ENCODE measurements at regions not wholly inside any gene's neighbourhood (a gene's known extent, or its start where the extent isn't known, plus 50 kb on each side); places are given as distances from the start of the nearest gene placed in this dataset.

DNA sequence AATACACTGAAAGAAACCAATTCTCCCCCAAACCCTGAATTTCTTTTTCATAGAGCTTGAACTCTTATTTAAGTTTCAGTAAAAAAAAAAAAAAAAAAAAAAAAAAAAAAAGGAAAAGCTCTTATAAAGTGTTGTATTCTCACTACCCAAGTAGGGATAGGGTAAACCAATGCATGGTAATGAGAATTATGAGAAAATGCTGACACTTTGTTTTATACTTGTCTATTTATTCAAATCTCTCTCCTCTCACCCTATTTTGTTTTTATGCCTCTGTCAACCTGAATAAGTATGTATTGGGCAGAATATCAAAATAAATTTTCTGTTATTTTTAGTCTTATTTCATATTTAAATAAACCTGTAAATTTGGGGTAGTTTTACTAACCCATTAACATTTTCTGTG is 181.9 kb downstream of the GJA1 start:
- no peaks in the 10 kb centered on the region for H3K4me1 ChIP-seq (ENCODE audit: control insufficient read depth, low read length)
- no peak overlapping the region for H3K27ac ChIP-seq (ENCODE audit: low read depth, low read length)
- TF ChIP-seq, protein P1, sequence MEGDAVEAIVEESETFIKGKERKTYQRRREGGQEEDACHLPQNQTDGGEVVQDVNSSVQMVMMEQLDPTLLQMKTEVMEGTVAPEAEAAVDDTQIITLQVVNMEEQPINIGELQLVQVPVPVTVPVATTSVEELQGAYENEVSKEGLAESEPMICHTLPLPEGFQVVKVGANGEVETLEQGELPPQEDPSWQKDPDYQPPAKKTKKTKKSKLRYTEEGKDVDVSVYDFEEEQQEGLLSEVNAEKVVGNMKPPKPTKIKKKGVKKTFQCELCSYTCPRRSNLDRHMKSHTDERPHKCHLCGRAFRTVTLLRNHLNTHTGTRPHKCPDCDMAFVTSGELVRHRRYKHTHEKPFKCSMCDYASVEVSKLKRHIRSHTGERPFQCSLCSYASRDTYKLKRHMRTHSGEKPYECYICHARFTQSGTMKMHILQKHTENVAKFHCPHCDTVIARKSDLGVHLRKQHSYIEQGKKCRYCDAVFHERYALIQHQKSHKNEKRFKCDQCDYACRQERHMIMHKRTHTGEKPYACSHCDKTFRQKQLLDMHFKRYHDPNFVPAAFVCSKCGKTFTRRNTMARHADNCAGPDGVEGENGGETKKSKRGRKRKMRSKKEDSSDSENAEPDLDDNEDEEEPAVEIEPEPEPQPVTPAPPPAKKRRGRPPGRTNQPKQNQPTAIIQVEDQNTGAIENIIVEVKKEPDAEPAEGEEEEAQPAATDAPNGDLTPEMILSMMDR (IDR thresholded peaks at IDR 0.05; ENCODE audit: low read depth, low read length, poor library complexity, severe bottlenecking): no peak
- TF ChIP-seq EZH2phosphoT487 (IDR thresholded peaks at IDR 0.05; ENCODE audit: borderline replicate concordance, low read length): no peak
- no peaks in the 10 kb centered on the region for H3K27me3 ChIP-seq (ENCODE audit: control insufficient read depth, low read length)
- H3K4me2 ChIP-seq (ENCODE audit: low read length): no peak overlapping the region
- H3K9me3 ChIP-seq (ENCODE audit: control insufficient read depth, insufficient read depth, low read length): no peaks in the 10 kb centered on the region
- no peaks in the 10 kb centered on the region for H3F3A ChIP-seq (ENCODE audit: control insufficient read depth, insufficient read depth)
- no peaks in the 10 kb centered on the region for H4K20me1 ChIP-seq (ENCODE audit: control insufficient read depth, insufficient read depth, low read depth, low read length)
- H3K79me2 ChIP-seq (ENCODE audit: control insufficient read depth, low read length): no peaks in the 10 kb centered on the region
- H3K4me3 ChIP-seq (ENCODE audit: low read length): no peak overlapping the region
- no peaks in the 10 kb centered on the region for H3K36me3 ChIP-seq (ENCODE audit: control insufficient read depth, low read length)
- H3K9me2 ChIP-seq (replicated peaks; ENCODE audit: control insufficient read depth, low read length): no peaks in the 10 kb centered on the region

DNA sequence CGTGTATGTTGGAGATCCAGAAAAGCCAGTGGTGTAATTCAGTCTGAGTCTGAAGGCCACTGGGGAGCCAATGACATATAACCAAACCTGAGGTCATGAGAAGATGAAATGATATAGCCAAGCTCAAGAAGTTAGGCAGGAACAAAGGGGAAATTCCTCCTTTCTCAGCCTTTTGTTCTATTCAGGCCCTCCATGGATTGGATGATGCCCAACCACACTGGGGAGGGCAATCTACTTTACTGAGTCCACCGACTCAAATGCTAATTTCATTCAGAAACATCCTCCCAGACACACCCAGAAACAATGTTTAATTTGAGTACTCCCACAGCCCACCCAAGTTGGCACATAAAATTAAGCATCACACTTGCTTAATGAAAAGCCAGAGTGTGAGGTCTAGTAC is 183.6 kb downstream of the GJA1 start:
- TF ChIP-seq, protein P1 (IDR thresholded peaks at IDR 0.05; ENCODE audit: low read depth, low read length, poor library complexity, severe bottlenecking): no peak
- no peak for TF ChIP-seq EZH2phosphoT487 (IDR thresholded peaks at IDR 0.05; ENCODE audit: borderline replicate concordance, low read length)
- H3K36me3 ChIP-seq (ENCODE audit: control insufficient read depth, low read length): no peaks in the 10 kb centered on the region
- no peak overlapping the region for H3K27ac ChIP-seq (ENCODE audit: low read depth, low read length)
- H3K4me3 ChIP-seq (ENCODE audit: low read length): no peak overlapping the region
- no peaks in the 10 kb centered on the region for H3K9me3 ChIP-seq (ENCODE audit: control insufficient read depth, insufficient read depth, low read length)
- H4K20me1 ChIP-seq (ENCODE audit: control insufficient read depth, insufficient read depth, low read depth, low read length): no peaks in the 10 kb centered on the region
- no peaks in the 10 kb centered on the region for H3K27me3 ChIP-seq (ENCODE audit: control insufficient read depth, low read length)
- H3F3A ChIP-seq (ENCODE audit: control insufficient read depth, insufficient read depth): no peaks in the 10 kb centered on the region
- no peaks in the 10 kb centered on the region for H3K9me2 ChIP-seq (replicated peaks; ENCODE audit: control insufficient read depth, low read length)
- no peaks in the 10 kb centered on the region for H3K79me2 ChIP-seq (ENCODE audit: control insufficient read depth, low read length)
- H3K4me2 ChIP-seq (ENCODE audit: low read length): no peak overlapping the region
- H3K4me1 ChIP-seq (ENCODE audit: control insufficient read depth, low read length): no peaks in the 10 kb centered on the region

DNA sequence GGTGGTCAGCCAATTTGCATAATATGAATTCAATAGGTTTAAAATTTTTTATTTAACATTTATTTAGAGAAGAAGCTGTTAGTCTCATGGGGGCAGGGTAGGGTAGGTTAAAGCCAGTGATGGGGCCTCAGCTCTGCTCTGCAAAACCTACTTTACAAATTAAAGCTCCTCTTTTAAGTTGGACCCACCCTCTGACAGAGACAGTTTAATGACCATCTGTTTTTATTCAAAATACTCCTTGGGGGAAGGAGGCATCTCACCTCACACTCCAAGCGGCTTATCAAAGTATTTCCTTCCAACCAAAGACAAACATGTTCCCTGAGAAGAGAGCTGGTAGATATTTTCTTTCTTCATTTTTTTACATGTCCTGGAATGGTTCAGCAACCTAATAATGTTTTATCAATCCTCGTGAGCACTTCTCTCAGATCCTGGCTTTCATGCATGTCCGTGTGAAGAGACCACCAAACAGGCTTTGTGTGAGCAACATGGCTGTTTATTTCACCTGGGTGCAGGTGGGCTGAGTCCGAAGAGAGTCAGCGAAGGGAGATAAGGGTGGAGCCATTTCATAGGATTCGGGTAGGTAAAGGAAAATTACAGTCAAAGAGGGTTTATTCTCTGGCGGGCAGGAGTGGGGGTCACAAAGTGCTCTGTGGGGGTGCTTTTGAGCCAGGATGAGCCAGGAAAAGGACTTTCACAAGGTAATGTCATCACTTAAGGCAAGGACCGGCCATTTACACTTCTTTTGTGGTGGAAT is 184.7 kb downstream of the GJA1 start:
- no peaks in the 10 kb centered on the region for H3K36me3 ChIP-seq (ENCODE audit: control insufficient read depth, low read length)
- no peaks in the 10 kb centered on the region for H3K9me3 ChIP-seq (ENCODE audit: control insufficient read depth, insufficient read depth, low read length)
- no peaks in the 10 kb centered on the region for H3K4me1 ChIP-seq (ENCODE audit: control insufficient read depth, low read length)
- TF ChIP-seq, protein P1 (IDR thresholded peaks at IDR 0.05; ENCODE audit: low read depth, low read length, poor library complexity, severe bottlenecking): no peak
- no peak for TF ChIP-seq EZH2phosphoT487 (IDR thresholded peaks at IDR 0.05; ENCODE audit: borderline replicate concordance, low read length)
- no peaks in the 10 kb centered on the region for H3F3A ChIP-seq (ENCODE audit: control insufficient read depth, insufficient read depth)
- no peak overlapping the region for H3K4me3 ChIP-seq (ENCODE audit: low read length)
- H3K4me2 ChIP-seq (ENCODE audit: low read length): no peak overlapping the region
- no peaks in the 10 kb centered on the region for H3K9me2 ChIP-seq (replicated peaks; ENCODE audit: control insufficient read depth, low read length)
- H3K79me2 ChIP-seq (ENCODE audit: control insufficient read depth, low read length): no peaks in the 10 kb centered on the region
- H3K27ac ChIP-seq (ENCODE audit: low read depth, low read length): no peak overlapping the region
- H3K27me3 ChIP-seq (ENCODE audit: control insufficient read depth, low read length): no peaks in the 10 kb centered on the region
- H4K20me1 ChIP-seq (ENCODE audit: control insufficient read depth, insufficient read depth, low read depth, low read length): no peaks in the 10 kb centered on the region

All from DOHH2 (cell line).